MM.1S (cell line): ENCODE measurements at regions not wholly inside any gene's neighbourhood (a gene's known extent, or its start where the extent isn't known, plus 50 kb on each side); places are given as distances from the start of the nearest gene placed in this dataset.

Source experiments
- CTCF ChIP-seq: fragments of 300-600 bp; sonication (generic); IDR thresholded peaks from 2 replicates; pipeline ENCODE4 v1.5.1; 2016; ENCODE audit warnings: antibody characterized with exemption, low read length, mixed read lengths
- EZH2phosphoT487 ChIP-seq: fragments of 300-600 bp; sonication (generic); IDR thresholded peaks from 2 replicates; pipeline ENCODE4 v1.6.1; 2018; ENCODE audit warnings: antibody characterized with exemption, low read length

GRCh38 chr4:153873741-153874140 is 84.9 kb upstream of the SFRP2 start:
- TF ChIP-seq CTCF (no peak), EZH2phosphoT487 (no peak)
